ENCODE measurements at regions not wholly inside any gene's neighbourhood (a gene's known extent, or its start where the extent isn't known, plus 50 kb on each side); places are given as distances from the start of the nearest gene placed in this dataset.

DNA sequence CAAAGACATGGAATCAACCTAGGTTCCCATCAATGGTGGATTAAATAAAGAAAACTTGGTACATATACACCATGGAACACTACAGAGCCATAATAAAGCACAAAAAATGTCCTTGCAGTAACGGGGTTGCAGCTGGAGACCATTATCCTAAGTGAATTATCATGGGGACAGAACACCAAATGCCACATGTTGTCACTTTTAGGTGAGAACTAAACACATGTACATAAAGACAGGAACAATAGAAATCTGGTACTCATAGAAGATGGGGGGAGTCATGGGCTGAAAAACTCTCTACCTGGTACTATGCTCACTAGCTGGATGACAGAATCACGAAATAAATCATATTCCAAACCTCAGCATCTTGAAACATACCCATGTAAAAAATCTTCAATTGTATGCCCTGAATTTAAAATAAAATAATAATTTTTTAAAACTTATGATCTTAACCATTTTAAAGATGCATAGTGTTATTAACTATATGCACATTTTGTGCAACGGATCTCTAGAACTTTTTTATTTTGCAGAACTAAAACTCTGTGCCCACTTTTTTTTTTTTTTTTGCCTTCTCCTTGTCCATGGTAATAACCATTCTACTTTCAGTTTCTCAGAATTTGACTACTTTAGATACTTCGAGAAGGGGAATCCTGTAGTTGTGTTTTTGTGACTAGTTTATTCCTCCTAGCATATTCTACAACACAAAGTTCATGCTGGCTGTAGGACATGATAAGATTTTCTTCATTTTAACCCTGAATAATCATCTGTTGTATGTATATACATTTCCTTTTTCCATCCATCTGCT lies 1081.6 kb upstream of the ACO1 start:
- no peak for TF ChIP-seq ZNF274 (IDR thresholded peaks at IDR 0.05; ENCODE audit: insufficient read depth, insufficient read length)
- no peak for TF ChIP-seq CTCF (IDR thresholded peaks at IDR 0.05 in 2 of 3, conservative IDR thresholded peaks at IDR 0.05 in 1 of 3; ENCODE audit: control insufficient read depth in 2 of 3, extremely low read depth in 1 of 3, insufficient read depth in 1 of 3, low read depth in 3 of 3, low read length in 3 of 3)
- no peak for TF ChIP-seq POLR2A (IDR thresholded peaks at IDR 0.05; ENCODE audit: low read depth, low read length)
- TF ChIP-seq POLR2AphosphoS5 (IDR thresholded peaks at IDR 0.05; ENCODE audit: low read length) = no peak
- TF ChIP-seq NR2C1 (IDR thresholded peaks at IDR 0.05) = no peak
- TF ChIP-seq, protein P1, sequence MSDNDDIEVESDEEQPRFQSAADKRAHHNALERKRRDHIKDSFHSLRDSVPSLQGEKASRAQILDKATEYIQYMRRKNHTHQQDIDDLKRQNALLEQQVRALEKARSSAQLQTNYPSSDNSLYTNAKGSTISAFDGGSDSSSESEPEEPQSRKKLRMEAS (IDR thresholded peaks at IDR 0.05; ENCODE audit: low read depth, low read length) = no peak
- TF ChIP-seq EZH2 (IDR thresholded peaks at IDR 0.05; ENCODE audit: borderline replicate concordance, control insufficient read depth, low read depth, low read length) = no peak
- no peak for TF ChIP-seq SIN3A (IDR thresholded peaks at IDR 0.05; ENCODE audit: low read depth, low read length)
- no peak for TF ChIP-seq ELK1 (IDR thresholded peaks at IDR 0.05; ENCODE audit: low read depth, low read length)
- no peak for TF ChIP-seq GABPA (IDR thresholded peaks at IDR 0.05; ENCODE audit: low read depth)
